ENCODE measurements at regions not wholly inside any gene's neighbourhood (a gene's known extent, or its start where the extent isn't known, plus 50 kb on each side); places are given as distances from the start of the nearest gene placed in this dataset.
"Not testable (repeated sequence)": the region's sequence is repeated elsewhere in the genome, so short reads cannot be mapped to it uniquely, and the experiment has no call there.

DNA sequence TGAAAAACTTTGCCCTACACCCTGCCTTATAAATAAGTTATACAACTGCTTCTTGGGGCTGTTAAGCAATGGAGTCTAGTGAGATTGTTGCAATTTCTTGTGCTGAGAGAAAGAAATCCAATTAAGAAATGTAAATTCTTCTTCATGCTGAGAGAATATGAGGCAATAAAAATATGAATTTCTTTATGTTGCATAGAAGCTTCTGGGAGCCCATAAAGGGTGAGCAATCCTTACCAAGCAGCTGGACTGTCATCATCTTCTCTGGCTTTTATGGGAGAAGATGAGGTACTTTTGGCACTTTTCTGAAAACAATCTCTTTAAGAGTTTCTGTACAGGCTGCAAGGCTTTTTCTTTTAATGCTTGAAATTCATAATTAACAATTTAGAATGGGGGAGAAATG, 204.3 kb downstream of the DMRTA1 start:
- no peak for DNase-seq

DNA sequence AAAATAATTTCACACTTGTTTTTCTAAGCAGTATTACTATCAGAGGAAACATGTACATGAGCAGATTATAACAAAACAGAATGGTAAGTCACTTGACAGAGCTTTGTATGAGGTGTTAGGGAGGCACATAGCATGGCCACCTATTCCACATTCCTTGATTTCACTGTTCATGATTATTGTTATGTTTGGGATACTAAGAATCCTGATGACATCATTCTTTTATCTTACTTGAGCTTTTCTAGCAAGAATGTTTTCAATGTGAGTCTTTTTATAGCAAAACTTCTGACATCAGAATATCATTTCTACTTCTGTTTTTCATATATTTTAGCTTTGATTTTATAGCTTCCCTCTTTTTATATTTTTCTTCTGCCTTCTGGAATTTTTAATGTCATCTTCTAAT, 208.2 kb downstream of the DMRTA1 start:
- DNase-seq = no peak

DNA sequence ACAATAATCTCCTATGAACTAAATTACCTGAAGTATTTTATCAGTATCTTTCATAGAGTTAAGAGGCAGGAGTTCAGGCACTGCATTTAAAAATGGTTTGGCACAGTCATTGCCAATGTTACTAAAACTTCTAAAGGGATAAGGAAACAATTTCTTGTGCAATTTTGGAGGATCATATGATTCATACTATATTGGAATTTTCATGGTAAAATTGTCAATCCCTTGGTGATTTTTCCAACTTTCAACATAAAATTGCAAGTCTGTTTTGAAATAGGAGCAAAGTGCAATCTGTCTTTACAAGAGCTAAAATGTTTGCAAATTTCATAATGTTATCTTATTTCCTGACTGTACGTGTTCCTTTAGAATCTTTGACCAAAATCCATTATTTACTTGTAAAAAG, 211.1 kb downstream of the DMRTA1 start:
- no peak for DNase-seq

DNA sequence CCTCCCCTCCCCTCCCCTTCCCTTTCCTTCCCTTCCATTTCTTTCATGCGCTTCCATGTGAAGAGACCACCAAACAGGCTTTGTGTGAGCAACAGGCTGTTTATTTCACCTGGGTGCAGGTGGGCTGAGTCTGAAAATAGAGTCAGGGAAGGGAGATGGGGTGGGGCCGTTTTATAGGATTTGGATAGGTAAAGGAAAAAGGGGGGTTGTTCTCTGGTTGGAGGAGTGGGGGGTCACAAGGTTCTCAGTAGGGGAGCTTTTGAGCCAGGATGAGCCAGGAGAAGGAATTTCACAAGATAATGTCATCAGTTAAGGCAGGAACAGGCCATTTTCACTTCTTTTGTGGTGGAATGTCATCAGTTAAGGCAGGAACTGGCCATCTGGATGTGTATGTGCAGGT, 211.9 kb downstream of the DMRTA1 start:
- not testable (repeated sequence) for DNase-seq

DNA sequence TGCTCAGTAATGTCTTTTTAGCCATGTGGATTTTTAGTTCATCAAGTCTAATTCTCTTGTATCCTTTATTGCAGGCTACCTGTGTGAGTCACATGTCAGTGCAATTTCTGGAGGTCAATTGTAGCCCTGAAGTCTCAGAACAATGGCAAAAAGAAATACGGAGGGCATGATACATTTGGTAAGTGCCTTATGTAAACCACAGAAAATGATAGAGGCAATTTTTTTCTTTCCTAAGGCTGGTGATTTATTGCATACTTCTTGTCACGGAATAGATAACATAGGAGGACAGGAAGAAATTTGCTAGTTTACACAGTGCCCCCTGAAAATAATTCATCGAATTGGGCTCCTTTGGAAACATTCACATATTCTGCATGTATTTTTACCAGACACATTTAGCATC, 235.9 kb downstream of the DMRTA1 start:
- DNase-seq = no peak

DNA sequence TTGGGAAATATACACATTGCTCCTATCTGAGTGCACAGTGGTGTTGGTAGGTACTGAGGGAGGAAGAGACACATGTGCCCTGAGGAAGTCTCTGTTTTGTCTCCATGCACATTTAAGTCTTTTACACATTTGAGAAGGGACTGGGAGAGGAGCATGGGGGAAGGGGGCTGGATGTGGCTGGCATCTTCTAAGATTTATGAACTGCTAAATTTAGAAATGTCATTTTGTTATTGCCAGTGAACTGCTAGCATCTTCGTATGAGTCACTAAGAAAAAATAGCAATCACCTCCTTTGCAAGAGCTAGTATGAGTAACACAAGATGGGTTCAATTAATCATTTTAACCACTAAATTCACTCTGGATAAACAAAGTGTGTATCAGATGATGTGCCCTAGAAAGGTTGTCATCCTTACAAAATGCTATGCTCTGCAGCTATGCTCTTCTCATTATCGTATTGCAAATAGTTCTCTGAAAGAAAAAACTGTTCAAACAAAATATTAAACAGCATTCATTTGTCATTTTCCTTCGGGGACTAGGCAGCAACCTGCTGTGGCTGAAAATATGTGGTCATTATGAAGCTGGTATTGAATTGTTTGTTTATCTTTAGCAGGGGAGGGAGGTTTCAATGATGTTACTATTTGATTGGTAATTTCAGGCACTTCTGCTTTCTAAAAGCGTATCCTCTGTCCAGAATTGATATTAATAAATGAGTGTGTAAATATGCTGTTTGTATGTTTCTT, 236.5 kb downstream of the DMRTA1 start:
- DNase-seq = no peak

DNA sequence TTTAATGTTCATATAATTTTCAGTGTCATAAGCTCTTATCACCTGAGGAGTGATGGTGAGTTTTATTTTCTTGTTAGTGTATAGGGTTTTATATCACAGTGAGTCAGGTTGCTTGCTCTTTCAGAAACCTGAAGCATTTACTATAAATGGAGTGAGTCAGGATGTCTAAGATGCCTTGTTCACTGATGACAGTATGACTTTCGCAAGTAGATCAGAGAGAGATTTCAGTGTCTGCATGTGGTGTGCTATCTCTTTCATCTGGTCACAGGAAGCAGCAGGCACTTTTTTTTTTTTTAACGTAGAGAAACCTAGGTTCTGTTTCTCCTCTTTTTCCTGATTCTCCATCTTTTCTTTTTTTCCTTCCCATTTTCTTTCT, 237.1 kb downstream of the DMRTA1 start:
- DNase-seq = no peak

DNA sequence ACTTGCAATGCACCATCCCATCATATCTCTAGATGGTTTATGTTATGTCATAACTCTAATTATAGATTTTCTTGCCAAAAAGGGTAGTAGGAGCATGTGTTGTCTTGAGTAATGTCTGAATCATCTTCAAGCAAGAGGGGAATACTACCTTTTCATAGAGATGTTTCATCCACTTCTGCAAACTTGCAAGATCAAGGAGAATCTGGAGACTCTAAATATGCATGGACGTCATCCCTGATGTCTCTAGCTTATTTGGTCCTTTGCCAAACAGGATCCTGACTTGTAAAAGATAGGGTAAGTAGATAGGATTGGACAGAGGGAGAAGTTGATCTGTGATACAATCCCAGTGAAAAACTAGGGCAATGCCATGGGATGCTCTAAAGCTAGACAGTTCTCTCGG, 246.5 kb downstream of the DMRTA1 start:
- no peak for DNase-seq

DNA sequence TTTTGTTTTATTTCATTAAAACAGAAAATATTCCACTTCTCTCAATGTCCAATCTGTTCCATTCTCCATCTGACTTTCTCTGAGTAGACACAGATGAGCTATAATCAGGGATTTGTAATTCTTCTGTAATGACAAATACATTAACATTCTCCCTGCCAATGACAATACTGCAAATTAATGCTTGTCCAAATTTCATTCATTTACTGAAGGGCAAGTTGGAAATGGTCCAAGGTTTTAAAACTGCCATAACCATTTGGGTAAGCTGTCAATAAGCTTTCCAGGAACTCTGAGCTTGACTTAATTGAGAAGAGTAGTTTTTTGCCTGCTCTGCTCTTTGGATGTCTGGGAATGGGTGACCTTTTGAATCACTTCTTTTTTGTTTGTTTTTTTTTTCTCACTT, 253.5 kb downstream of the DMRTA1 start:
- no peak for DNase-seq

DNA sequence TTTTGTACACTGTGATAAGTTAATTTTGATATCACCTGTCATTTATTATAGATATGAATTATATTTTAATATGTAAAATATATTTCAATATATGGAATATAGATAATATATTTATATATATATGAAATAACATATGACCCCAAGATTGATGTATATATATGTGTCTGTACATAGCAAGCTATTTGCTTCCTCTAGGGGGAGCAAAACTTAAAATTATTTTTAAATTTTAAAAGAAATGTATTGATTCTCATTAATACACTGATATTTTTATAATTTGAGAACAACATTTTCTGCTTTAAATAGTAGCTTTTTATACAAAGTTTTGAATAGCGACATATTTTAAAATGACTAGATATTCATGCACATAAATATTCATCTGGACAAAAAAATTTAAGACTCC, 272.0 kb downstream of the DMRTA1 start:
- DNase-seq = no peak

DNA sequence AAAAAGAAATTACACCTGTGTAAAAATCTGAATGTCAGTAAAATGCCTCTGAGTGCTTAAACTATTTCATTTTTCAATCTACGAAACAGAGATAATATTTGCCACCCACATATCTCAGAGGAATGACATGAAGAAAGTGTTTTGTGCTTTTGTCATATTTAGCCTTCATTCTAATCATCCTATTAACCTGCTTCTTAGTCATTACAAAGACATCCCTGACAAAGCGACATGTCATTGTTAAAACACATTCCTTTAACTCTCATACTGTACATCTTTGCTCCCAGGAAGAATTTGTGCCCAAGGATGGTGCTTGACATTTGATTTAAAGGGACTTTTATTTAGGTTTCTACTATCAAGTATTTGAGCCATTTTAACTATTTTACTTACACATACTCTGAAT, 275.9 kb downstream of the DMRTA1 start:
- DNase-seq = no peak

DNA sequence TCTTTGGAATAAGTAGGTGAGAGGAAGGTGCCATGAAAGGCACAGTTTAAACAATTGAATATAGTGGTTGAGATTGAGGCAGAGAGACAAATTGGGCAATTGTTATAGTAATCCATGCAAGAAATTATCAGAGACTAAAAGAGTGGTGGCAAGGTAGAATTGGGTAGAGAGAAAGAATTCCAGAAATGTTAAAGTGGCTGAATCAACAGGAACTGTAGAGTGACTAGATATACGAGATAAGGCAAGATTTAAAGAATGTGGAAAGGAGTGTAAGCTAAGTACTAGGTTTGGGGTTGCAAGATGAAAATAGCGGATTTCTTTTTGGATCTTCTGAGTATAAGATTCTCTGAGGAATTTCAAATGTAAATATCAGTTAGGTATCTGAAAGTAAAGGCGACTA, 285.2 kb downstream of the DMRTA1 start:
- no peak for DNase-seq

DNA sequence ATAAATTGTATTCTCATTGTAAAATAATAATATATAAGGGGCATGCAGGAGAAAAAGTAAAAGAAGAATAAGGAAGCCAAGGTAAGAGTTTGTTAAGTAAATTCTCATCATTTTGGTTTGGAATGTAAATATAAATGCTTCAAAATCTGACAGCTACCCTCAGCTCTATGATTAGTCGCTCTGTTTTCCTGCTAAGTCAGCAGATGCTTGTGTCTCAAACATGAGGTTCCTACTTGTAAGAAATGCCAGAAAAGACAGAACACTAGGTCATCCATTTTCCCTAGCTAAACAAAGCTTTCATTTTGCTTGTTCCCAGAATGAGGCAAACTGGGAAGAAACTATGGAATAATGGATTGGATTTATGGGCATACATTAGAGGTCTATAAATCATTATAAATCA, 293.1 kb downstream of the DMRTA1 start:
- no peak for DNase-seq

DNA sequence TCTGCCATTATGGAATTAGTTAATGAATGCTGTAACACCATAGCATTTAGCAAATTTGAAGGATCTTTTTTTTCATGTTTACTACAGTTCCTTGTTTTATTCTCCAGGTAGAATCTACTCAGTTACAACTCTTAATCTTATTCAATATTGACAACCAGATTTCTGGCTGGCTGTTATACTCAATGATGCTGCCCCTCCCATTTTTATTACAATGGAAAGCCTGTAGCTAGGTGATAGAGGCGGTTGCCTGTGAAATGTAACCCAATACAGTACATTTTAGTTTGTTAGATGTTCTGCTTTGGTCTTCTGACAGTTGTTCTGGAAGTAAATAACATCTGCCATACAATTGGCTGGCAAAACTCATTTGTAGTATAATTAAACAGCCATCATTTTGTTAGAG, 294.2 kb downstream of the DMRTA1 start:
- no peak for DNase-seq

DNA sequence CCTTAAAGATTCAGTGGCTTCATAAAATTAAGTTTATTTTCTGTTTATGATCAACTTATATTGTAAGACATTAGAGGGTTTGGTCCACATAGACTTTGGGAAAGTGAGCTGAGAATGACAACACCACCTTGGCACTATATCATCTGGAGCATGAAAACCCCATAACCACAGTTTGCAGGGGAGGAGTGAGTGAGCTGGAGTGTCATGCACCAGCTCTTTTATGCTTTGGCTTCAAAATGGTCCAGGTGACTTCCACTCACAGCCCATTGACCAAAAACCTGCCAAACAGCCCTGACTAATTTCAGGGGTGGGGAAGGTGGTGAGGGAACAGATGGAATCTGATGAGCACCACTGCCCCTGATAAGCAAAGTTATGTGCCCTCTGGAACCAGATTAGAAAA, 295.8 kb downstream of the DMRTA1 start:
- DNase-seq = no peak

DNA sequence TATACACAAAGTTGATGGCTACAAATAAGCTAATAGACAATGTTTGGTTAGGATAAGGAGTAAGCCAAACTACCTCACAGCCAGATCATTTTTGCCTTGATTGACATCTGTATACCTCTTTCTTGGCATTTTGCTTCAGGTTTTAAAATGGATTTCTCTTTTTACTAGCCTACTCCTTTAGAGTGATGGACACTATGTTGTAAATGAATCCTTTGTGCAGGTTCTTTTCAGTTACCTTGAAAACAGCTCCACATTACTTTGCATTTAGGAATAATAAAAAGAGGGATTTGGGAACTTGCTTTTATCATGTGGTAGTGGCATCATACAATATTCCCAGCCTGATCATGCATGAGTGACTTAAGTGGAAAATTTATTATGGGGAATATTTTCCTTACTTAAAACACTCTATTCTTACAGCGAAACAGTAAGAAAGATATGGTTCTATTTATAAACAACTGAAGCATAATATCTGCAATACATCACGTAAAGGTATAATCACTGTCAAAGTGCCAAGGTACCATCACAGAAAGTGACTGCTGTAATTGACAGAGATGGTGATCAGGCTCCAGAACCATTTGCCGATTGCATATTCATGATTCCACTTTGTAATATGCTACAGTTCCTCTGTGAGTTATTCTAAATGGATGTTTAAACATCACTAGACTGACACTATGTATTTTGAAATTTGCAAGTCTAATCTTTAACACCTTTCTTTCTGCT, 327.0 kb downstream of the DMRTA1 start:
- no peak for DNase-seq

DNA sequence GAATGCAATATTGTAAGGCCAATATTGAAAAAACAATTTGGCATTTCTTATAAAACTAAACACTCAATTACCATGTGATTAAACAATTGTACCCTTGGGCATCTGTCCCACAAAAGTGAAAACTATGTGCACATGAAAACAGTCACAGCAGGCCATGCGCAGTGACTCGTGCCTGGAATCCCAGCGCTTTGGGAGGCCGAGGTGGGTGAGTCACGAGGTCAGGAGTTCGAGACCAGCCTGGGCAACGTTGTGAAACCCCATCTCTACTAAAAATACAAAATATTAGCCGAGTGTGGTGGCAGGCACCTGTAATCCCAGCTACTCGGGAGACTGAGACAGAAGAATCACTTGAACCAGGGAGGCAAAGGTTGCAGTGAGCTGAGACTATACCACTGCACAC, 343.7 kb downstream of the DMRTA1 start:
- no peak for DNase-seq

DNA sequence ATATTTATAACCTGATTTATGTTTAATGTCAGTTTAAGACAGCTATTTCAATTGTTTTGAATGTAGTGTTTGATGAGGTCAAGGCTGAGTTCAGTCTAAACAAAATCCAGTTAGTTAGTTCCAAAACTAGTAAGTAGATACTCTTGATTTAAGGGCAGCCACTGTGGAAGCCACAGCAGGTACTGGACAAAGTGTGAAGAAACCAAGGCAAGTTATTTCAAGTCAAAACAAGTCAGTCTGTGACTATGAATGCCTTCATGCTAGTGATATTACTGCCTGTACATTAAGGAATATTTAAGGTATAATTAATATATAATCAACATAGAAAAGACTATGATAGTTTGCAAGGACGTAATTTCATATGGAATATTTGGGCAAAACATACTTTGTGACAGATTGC, 362.3 kb downstream of the DMRTA1 start:
- no peak for DNase-seq

DNA sequence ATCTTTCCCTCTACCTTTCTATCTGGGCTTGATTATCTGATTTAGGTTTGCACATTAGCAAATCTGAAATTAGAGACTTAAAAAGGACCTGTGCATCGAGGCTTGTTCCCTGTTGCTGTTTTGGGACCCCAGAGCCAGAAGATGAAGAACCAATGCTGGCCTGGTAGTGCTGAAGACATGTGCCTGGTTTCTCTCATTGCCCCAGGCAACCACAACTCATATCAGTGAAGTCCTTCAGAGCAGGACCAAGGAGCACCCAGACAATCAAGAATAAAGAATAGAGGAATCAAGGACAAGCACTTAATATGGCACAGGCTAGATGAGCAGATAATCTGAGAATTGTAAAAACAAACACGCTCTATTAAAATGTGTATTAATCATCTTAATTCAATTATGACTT, 362.7 kb downstream of the DMRTA1 start:
- no peak for DNase-seq

DNA sequence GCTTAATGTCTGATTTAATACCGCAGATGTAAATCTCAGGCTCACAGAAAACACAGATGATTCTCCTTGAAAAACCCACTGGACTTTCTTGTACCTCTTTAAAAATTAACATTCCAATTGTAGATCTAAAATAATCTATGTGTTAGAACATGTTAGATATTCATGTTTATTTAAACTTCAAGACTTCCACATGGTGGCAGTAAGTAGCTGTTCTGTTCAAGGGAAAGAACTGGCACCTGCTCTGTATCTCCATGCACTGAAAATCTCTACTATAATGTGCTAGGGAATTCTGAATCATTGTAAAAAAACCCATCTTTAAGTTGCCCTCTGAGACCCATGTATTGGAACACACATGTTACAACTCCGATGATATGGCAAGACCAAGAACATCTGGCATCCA, 366.9 kb downstream of the DMRTA1 start:
- DNase-seq = no peak

DNA sequence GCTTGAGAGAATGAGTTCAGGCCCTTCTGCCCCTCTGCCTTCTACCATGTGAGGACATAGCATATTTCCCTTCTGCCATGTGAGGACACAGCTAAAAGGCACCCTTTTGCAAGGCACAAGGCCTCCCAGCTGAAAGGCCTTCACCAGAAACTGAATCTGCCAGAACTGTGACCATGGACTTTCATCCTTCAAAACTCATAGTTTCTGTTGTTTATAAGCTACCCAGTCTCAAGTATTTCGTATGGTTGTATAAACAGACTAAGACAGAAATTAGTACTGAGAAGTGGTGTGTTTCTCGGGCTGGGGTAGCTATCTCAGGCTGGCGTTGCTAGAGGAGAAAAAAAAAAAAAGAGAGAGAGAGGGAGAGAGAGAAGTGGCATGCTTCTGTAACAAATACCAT, 368.6 kb downstream of the DMRTA1 start:
- no peak for DNase-seq

DNA sequence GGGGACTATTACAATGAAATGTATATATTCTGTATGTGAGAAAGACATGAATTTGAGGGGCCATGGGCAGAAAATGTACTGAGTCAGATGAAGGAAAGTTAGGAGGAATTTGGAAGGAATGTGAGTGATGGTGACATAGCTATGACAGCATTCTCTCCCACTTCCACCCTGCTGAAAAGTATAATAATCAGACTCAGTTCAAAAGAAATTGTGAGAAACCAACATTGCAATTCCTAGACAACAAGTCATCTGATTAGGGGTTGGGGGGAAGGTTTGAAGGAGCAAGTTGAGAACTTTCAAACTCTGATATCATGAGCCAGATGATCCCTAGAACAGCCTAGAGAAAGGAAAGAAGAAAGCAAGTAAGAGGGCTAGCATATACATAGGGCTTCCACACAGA, 370.6 kb downstream of the DMRTA1 start:
- no peak for DNase-seq

DNA sequence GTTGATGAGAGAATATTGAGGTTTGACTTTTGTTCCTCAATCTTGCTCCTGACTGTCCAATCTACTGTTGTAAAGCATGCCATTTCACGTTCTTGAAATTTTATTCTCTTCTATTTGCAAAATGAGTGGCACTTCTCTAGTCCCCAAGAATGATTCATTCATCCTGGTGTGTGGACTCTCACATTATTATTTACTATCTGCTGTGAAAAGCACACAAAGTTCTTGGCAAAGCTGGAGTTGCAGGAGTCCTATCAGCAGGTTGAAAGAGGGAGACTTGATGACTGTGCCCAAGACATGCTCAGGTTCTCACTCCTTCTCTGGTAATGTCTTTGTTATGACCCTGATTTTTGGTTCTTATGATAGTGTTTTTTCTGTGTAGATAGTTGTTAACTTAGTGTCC, 382.6 kb downstream of the DMRTA1 start:
- no peak for DNase-seq

DNA sequence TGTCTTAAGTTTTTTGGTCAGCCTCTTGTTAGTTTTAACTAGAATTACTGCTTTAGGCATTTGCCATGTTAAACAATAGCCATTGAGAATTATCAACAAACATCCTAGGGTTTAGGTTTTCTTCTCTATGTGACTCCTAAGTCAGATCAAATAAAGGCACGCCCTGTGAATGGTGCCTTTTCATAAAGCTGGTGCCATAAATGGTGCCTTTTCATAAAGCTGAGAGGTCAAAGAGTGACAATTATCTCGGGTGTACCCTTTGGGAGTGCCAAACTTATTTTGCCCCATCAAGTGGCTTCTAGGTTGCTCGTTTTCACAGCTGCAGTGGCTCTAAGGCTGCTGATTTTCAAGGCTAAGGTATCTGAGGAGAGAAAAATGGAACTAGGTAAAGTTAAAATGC, 391.6 kb downstream of the DMRTA1 start:
- no peak for DNase-seq

DNA sequence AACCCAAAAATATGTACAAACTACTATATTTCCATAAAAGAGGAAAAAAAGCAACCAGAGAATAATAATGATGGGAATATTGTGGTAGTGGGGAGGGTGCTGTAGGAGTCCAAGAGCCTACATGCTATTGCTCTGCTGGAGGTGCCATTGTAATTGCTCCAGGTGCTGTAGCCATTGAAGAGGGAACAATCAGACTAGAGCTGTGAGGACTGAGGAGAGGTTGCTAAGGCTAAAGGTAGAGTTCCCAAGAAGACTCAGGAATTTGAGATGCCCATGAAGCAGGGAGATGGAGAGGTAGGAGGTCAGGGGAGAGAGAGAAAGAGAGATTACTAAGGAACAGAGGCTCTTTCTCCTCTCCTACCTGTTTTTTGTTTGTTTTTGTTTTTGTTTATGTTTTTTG, 394.0 kb downstream of the DMRTA1 start:
- DNase-seq = no peak
